Hepatocyte (in vitro differentiated cells): ENCODE measurements at regions not wholly inside any gene's neighbourhood (a gene's known extent, or its start where the extent isn't known, plus 50 kb on each side); places are given as distances from the start of the nearest gene placed in this dataset.

Source experiments
- DNase-seq: peaks from one replicate; pipeline ENCODE4 v3.0.0-alpha.2; 2016; ENCODE audit warnings: low spot score
- H2AFZ ChIP-seq: fragments of 200-600 bp; sonication (generic); 2 replicates; pipeline ENCODE4 v1.6.0; 2016; ENCODE audit warnings: antibody characterized with exemption, mild to moderate bottlenecking
- H3K27ac ChIP-seq: fragments of 200-600 bp; sonication (generic); 2 replicates; pipeline ENCODE4 v1.5.1; 2016; ENCODE audit warnings: mild to moderate bottlenecking
- H3K27me3 ChIP-seq: fragments of 200-600 bp; sonication (generic); 2 replicates; pipeline ENCODE4 v1.6.1; 2016
- H3K36me3 ChIP-seq: fragments of 200-600 bp; sonication (generic); replicated peaks from 2 replicates; pipeline ENCODE4 v1.5.1; 2016; ENCODE audit warnings: low read depth; ENCODE audit not compliant: insufficient read depth
- H3K4me1 ChIP-seq: fragments of 200-600 bp; sonication (generic); 2 replicates; pipeline ENCODE4 v1.5.1; 2016; ENCODE audit warnings: mild to moderate bottlenecking, moderate library complexity; ENCODE audit not compliant: insufficient read depth
- H3K4me2 ChIP-seq: fragments of 200-600 bp; sonication (generic); 2 replicates; pipeline ENCODE4 v1.6.0; 2016
- H3K4me3 ChIP-seq: fragments of 200-600 bp; sonication (generic); 2 replicates; pipeline ENCODE4 v1.5.1; 2016; ENCODE audit warnings: mild to moderate bottlenecking
- H3K79me2 ChIP-seq: fragments of 200-600 bp; sonication (generic); 2 replicates; pipeline ENCODE4 v1.6.0; 2017; ENCODE audit warnings: mild to moderate bottlenecking
- H3K9me2 ChIP-seq: fragments of 200-600 bp; sonication (generic); replicated peaks from 2 replicates; pipeline ENCODE4 v1.6.0; 2017; ENCODE audit warnings: mild to moderate bottlenecking; ENCODE audit not compliant: insufficient read depth
- H3K9me3 ChIP-seq: fragments of 200-600 bp; sonication (generic); 2 replicates; pipeline ENCODE4 v1.5.1; 2016; ENCODE audit warnings: low read depth, mild to moderate bottlenecking
- H4K20me1 ChIP-seq: fragments of 200-600 bp; sonication (generic); 2 replicates; pipeline ENCODE4 v1.6.0; 2016; ENCODE audit warnings: mild to moderate bottlenecking; ENCODE audit not compliant: insufficient read depth, poor library complexity, severe bottlenecking
- CTCF ChIP-seq: fragments of 200-600 bp; sonication (generic); IDR thresholded peaks from 2 replicates; pipeline ENCODE4 v1.5.1; 2016; ENCODE audit warnings: antibody characterized with exemption, mild to moderate bottlenecking; ENCODE audit not compliant: poor library complexity
- EZH2 ChIP-seq: fragments of 200-600 bp; sonication (generic); IDR thresholded peaks from 2 replicates; pipeline ENCODE4 v1.6.1; 2016; ENCODE audit warnings: antibody characterized with exemption, mild to moderate bottlenecking, borderline replicate concordance
- EZH2phosphoT487 ChIP-seq: fragments of 200-600 bp; sonication (generic); IDR thresholded peaks from one replicate; pipeline ENCODE4 v1.6.1; 2018; ENCODE audit warnings: antibody characterized with exemption, mild to moderate bottlenecking, low read depth, moderate library complexity; ENCODE audit not compliant: unreplicated experiment, severe bottlenecking
- WGBS: methylation state at CpG from one replicate; pipeline ENCODE4 v1.1.6; 2016; ENCODE audit warnings: low lambda C conversion rate; ENCODE audit errors: missing lambda C conversion rate; 5-methylcytosine and 5-hydroxymethylcytosine counted together

- H3K9me3 ChIP-seq, result no peaks in the 10 kb centered on the region
- no peak for TF ChIP-seq EZH2
- no peak for TF ChIP-seq CTCF
- no peak for TF ChIP-seq EZH2phosphoT487
- no peaks in the 10 kb centered on the region for H4K20me1 ChIP-seq
- no peak overlapping the region for H2AFZ ChIP-seq
- H3K9me2 ChIP-seq, result no peaks in the 10 kb centered on the region
- H3K4me3 ChIP-seq, result no peak overlapping the region
- WGBS, result 95% methylated on average over 2 of the region's 2 CpGs
- H3K27ac ChIP-seq, result no peak overlapping the region
- H3K4me1 ChIP-seq, result no peaks in the 10 kb centered on the region
- no peaks in the 10 kb centered on the region for H3K36me3 ChIP-seq
- H3K27me3 ChIP-seq, result peaks cover 34% of the 10 kb centered on the region
- no peak for DNase-seq
- H3K79me2 ChIP-seq, result no peaks in the 10 kb centered on the region
- no peak overlapping the region for H3K4me2 ChIP-seq
These were observed 196.1 kb downstream of the MIAT start for GRCh38 chr22:26853495-26853894.

DNA sequence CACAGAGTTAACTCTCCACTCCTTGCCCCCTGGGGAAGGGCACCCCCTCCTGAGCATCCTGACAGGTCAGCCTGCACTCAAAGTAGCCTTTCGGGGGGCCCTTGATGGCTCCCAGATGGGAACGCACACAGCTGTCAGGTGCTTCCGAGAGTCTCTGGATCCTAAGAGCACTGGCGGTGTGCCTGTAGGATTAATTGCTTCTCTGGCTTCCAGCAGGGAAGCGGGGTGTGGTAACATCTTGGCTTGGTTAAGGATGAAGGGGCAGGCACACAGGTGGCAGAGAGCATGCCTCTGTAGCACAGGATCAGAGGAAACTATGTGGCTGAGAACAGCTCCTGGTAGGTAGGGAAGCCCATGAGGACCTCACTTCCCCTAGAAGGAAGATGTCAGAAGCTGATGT is 199.8 kb downstream of the MIAT start:
- TF ChIP-seq CTCF, result no peak
- TF ChIP-seq EZH2, result no peak
- no peak for TF ChIP-seq EZH2phosphoT487
- Histone ChIP-seq H2AFZ (no peak overlapping the region), H3K4me3 (no peak overlapping the region), H3K4me1 (no peaks in the 10 kb centered on the region), H3K79me2 (no peaks in the 10 kb centered on the region), H3K4me2 (no peak overlapping the region), H3K27me3 (peaks cover 17% of the 10 kb centered on the region), H4K20me1 (no peaks in the 10 kb centered on the region), H3K36me3 (no peaks in the 10 kb centered on the region), H3K9me3 (no peaks in the 10 kb centered on the region), H3K9me2 (no peaks in the 10 kb centered on the region), H3K27ac (no peak overlapping the region)
- whole genome bisulfite sequencing, result 69% methylated on average over 5 of the region's 5 CpGs
- DNase-seq, result no peak

DNA sequence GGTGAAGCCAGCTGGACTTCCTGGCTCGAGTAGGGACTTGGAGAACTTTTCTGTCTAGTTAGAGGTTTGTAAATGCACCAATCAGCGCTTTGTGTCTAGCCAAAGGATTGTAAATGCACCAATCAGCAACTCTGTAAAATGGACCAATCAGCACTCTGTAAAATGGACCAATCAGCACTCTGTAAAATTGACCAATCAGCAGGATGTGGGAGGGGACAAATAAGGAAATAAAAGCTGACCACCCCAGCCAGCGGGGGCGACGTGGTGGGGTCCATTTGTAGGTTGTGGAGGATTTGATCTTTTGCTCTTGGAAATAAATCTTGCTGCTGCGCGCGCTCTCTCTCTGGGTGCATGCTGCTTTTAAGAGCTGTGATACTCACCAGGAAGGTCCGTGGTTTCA is 202.9 kb downstream of the MIAT start:
- Histone ChIP-seq H3K27me3 (peaks cover 7% of the 10 kb centered on the region), H3K36me3 (no peaks in the 10 kb centered on the region)

More for the DNA sequence above, 202.9 kb downstream of the MIAT start:
- no peaks in the 10 kb centered on the region for H4K20me1 ChIP-seq
- H3K4me3 ChIP-seq, result no peak overlapping the region
- H2AFZ ChIP-seq, result no peak overlapping the region
- no peaks in the 10 kb centered on the region for H3K9me2 ChIP-seq
- no peaks in the 10 kb centered on the region for H3K79me2 ChIP-seq
- H3K4me1 ChIP-seq, result no peaks in the 10 kb centered on the region
- WGBS, result 94% methylated on average over 9 of the region's 9 CpGs
- no peak for DNase-seq
- TF ChIP-seq EZH2 (no peak), EZH2phosphoT487 (no peak), CTCF (no peak)
- H3K27ac ChIP-seq, result no peak overlapping the region
- H3K9me3 ChIP-seq, result no peaks in the 10 kb centered on the region
- H3K4me2 ChIP-seq, result no peak overlapping the region
